Rectal smooth muscle tissue (tissue), 1 donor: ENCODE measurements at regions not wholly inside any gene's neighbourhood (a gene's known extent, or its start where the extent isn't known, plus 50 kb on each side); places are given as distances from the start of the nearest gene placed in this dataset.

ENCODE experiments used
- H3K27ac ChIP-seq: one replicate; pipeline ENCODE4 v1.7.0; 2013; ENCODE audit warnings: low read depth, low read length, inconsistent platforms
- H3K27me3 ChIP-seq: one replicate; pipeline ENCODE4 v1.7.0; 2013; ENCODE audit warnings: low read length; ENCODE audit not compliant: control insufficient read depth, insufficient read depth
- H3K36me3 ChIP-seq: one replicate; pipeline ENCODE4 v1.7.0; 2013; ENCODE audit warnings: low read length; ENCODE audit not compliant: control insufficient read depth, insufficient read depth
- H3K4me1 ChIP-seq: one replicate; pipeline ENCODE4 v1.7.0; 2013; ENCODE audit warnings: low read length; ENCODE audit not compliant: control insufficient read depth, insufficient read depth
- H3K4me3 ChIP-seq: one replicate; pipeline ENCODE4 v1.7.0; 2013; ENCODE audit warnings: low read length
- H3K9ac ChIP-seq: one replicate; pipeline ENCODE4 v1.7.0; 2013; ENCODE audit warnings: low read length

DNA sequence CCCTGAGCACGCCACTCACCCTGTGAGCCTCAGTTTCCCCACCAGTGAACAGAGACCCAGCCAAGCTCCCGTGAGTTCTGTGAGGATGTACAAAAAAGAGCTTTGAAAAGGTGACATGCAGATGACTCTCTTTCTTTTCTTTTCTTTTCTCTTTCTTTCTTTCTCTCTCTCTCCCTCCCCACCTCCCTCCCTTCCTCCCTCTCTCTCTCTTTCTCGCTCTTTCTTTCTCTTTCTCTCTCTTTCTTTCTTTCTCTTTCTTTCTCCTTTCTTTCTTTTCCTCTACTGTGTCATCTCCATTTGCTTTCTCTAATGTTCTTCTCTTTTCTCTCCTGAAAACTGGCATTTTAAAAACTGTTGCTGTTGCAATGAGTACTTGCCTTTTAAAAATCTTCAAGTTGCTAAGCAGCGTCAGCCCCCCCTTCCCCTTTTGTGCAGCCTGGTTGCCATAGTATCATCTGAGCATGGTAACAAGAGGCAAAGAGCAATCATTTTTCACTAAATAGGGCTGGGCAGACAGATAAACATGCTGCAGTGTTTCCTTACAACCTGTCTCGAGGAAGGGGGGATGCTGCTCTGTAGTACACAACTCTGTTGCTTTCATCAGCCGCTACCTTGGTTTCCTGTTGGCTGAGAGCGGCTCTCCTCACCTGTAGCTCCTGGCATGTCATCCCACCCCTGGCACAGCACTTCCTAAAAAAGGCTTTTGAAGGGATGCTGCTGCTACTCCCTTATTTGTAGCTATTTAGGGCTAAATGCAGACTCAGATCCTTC, 108.7 kb upstream of the MBNL2 start:
- Histone ChIP-seq H3K27me3 (no peaks in the 10 kb centered on the region), H3K27ac (peak overlapping the region; percentile 92), H3K4me3 (peak overlapping the region; percentile 9), H3K9ac (no peak overlapping the region), H3K4me1 (peaks cover 61% of the 10 kb centered on the region), H3K36me3 (no peaks in the 10 kb centered on the region)

DNA sequence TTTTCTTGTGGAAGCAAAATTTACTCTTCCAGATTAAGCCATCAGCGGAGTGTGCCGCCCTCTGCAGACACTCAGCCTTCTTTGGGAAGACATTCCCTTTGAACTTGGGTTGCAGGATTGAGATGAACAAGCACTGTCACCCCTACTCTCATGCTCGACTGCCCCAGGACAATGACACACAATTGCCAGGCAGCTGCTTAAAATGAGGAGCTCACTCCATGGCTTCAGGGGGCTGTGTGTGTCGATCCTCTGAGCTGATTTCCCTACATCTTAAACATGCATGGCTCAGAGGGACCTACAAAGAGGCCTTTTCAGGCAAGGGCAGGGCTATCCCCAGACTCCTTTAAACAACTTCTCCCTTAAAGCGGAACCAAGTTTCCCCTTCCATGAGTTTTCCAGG, 107.5 kb upstream of the MBNL2 start:
- Histone ChIP-seq H3K36me3 (no peaks in the 10 kb centered on the region), H3K27ac (peak overlapping the region; percentile 92), H3K27me3 (no peaks in the 10 kb centered on the region), H3K4me3 (no peak overlapping the region), H3K9ac (no peak overlapping the region), H3K4me1 (peaks cover 59% of the 10 kb centered on the region)

DNA sequence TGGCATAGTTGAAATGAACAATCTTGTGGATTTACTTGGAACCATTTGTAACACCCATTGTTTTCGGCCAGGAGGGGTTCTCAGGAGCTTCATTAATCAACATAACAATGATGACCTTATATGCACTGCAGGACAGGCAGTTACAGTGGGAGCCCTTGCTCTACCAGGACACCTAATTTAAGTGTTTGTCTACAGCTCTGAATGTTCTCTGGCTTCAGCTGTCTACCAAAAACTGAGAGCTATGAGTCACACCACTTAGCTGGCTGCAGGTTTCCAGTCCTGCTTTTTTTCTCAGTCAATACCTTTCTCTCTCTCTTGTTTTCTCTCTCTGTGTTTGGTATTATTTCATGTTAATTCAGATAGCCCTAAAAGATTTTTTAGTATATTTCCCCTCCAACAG, 105.4 kb upstream of the MBNL2 start:
- Histone ChIP-seq H3K36me3 (no peaks in the 10 kb centered on the region), H3K27me3 (no peaks in the 10 kb centered on the region), H3K4me1 (peaks cover 53% of the 10 kb centered on the region), H3K9ac (no peak overlapping the region), H3K4me3 (no peak overlapping the region), H3K27ac (peak overlapping the region; percentile 92)

DNA sequence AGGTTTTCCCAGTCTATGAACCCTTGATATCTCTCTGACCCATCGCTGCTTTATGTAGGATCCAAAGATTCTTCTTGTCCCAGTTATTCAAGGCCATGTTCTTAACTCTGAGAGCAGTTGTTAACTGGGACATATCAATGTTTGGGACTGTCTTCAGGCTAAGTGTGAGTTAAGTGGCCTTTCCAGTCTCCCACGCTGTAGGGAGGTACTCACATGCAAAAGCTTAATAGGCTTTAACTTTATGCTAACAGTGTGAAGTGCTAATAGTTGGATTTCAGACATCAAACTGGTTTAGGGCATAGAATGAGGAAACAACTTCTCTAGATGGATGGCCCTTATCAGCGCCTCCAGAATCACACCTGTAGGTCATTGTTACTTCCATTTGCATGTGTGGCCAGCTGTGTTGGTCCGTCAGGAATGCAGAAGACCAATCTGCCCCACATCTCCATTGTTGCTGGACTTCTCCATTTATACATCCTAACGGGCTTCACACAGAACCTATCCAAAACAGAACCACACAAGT, 104.7 kb upstream of the MBNL2 start:
- peak overlapping the region; percentile 72 for H3K27ac ChIP-seq

DNA sequence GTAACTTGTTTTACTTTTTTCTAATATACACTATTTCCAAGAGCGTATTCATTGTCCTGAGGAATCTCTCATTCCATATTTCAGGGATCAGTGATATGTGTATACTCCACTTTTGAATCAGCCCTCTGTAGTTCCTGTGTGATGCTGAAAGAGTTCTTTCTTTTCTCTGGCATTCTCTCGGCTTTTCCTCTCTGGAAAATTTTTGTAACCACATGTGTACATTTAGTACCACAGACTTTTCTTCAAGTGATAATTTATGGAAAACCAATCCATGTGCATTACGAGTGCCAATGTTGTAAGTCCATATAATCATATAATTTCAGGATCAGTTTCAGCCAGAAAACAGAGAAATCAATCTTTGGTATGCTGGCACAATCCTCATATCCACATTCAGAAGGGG, 102.2 kb upstream of the MBNL2 start:
- no peaks in the 10 kb centered on the region for H3K36me3 ChIP-seq

More for the DNA sequence above, 104.7 kb upstream of the MBNL2 start:
- no peak overlapping the region for H3K4me3 ChIP-seq
- no peaks in the 10 kb centered on the region for H3K36me3 ChIP-seq
- no peaks in the 10 kb centered on the region for H3K27me3 ChIP-seq
- H3K4me1 ChIP-seq: peaks cover 48% of the 10 kb centered on the region
- no peak overlapping the region for H3K9ac ChIP-seq

DNA sequence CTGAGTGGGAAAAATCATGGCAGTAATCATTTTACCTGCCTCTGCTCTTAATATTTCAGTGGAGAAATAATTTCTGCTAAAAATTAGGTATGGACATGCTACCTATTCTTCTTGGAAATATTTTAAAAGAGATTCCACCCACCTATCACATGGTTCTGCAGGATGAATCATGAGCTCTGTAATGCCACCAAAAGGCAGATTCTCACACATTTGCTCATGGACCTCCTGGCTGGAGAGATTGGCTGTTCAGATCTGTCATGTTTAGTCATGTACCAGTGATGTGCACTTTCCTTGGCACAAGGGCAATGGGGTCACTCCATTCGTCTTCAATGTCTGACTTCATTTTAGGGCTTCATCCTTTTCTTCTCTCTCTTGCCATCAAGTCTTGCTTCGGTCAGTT, 101.8 kb upstream of the MBNL2 start:
- Histone ChIP-seq H3K36me3 (no peaks in the 10 kb centered on the region), H3K9ac (no peak overlapping the region), H3K27ac (no peak overlapping the region), H3K4me3 (no peak overlapping the region), H3K4me1 (peaks cover 44% of the 10 kb centered on the region), H3K27me3 (no peaks in the 10 kb centered on the region)

More for the DNA sequence above, 102.2 kb upstream of the MBNL2 start:
- Histone ChIP-seq H3K4me1 (peaks cover 44% of the 10 kb centered on the region), H3K9ac (no peak overlapping the region), H3K4me3 (no peak overlapping the region), H3K27me3 (no peaks in the 10 kb centered on the region), H3K27ac (no peak overlapping the region)

DNA sequence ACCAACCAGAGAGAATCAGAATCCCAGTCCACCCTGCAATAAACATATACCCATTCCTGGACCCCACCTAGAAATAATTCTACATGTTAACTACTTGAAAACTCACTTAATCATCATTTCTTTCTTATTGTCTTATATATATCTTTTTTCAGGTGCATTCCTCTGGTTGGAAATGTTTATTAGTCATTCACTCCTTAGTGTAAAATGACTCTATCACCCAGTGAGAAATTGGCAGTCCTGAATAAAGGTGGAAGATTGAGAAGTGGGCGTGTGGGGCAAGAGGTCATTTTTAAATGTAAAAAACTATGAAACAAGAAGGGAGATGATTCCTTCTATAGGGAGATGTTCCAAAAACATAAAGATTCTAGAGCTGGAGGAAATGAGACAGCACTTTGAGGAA, 101.2 kb upstream of the MBNL2 start:
- no peaks in the 10 kb centered on the region for H3K27me3 ChIP-seq
- H3K4me3 ChIP-seq: no peak overlapping the region
- no peaks in the 10 kb centered on the region for H3K36me3 ChIP-seq
- H3K4me1 ChIP-seq: peaks cover 48% of the 10 kb centered on the region
- no peak overlapping the region for H3K9ac ChIP-seq
- H3K27ac ChIP-seq: no peak overlapping the region

DNA sequence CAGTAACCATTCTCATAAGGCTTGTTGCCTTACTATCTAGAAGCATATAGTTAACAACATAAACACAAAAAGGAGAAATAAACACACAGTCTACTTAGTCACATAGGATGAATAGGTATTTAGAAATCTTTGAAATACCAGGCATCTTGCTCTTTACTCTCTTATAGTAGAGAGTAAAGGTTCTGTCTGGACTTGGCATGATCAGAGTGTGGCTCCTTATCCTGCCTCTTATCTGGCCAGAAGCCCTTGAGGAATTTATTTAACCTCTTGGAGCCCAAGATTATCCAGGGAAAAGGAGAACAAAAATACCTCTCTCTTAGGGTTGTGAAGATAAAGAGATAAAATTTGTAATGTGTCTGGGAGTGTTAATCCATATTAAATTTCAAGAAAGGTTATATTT, 100.2 kb upstream of the MBNL2 start:
- Histone ChIP-seq H3K9ac (no peak overlapping the region), H3K27ac (no peak overlapping the region), H3K4me3 (no peak overlapping the region), H3K27me3 (no peaks in the 10 kb centered on the region), H3K36me3 (no peaks in the 10 kb centered on the region), H3K4me1 (peaks cover 45% of the 10 kb centered on the region)

DNA sequence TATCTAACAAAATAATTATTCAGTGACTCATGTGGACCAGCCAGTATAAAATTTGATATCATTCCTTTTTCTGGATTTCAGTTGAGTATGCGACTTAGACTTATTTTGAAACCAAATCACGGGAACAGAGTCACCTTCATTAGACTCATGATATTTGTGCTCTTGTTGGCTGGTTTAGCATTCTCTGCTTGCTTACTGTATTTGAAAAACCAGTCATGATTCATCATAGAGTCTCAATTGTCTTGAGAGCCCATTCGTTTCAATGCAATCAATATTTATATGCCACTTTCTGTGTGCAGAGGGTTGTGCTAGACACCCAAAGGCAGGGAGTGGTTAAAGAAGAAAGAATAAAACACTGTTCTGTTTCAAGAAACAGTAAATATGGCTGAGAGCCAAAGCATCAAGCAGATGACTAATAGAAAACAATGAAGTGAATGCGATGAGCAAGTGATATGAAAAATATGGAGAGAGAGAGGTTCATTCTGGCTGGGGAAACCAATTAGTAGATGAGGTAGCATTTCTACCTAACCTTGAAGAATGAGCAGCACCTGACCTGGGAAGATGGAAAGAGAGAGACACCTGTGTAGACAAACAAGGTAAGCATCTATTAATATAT, 99.6 kb upstream of the MBNL2 start:
- Histone ChIP-seq H3K27ac (no peak overlapping the region), H3K9ac (no peak overlapping the region), H3K27me3 (no peaks in the 10 kb centered on the region), H3K4me3 (no peak overlapping the region), H3K36me3 (no peaks in the 10 kb centered on the region), H3K4me1 (peaks cover 41% of the 10 kb centered on the region)

DNA sequence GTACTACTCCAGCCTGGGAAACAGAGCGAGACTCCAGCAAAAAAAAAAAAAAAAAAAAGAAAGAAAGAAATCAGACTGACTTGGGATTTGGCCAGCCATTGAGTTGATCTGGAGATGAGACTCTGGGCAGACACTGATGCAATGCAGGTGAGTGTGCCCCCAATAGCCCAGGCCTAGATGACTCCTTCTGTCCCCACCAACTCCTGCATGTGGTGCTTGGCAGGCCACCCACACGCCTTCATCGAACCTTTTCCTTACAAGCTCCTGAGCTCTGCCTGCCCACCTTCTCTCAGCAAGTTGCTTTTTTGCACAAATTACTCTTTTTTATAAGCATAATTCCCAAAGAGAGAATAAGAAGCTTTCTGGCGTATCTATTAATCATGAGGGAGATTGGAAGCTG, 97.9 kb upstream of the MBNL2 start:
- no peak overlapping the region for H3K9ac ChIP-seq
- no peaks in the 10 kb centered on the region for H3K27me3 ChIP-seq
- no peaks in the 10 kb centered on the region for H3K36me3 ChIP-seq
- H3K27ac ChIP-seq: no peak overlapping the region
- no peak overlapping the region for H3K4me3 ChIP-seq
- H3K4me1 ChIP-seq: peaks cover 33% of the 10 kb centered on the region

DNA sequence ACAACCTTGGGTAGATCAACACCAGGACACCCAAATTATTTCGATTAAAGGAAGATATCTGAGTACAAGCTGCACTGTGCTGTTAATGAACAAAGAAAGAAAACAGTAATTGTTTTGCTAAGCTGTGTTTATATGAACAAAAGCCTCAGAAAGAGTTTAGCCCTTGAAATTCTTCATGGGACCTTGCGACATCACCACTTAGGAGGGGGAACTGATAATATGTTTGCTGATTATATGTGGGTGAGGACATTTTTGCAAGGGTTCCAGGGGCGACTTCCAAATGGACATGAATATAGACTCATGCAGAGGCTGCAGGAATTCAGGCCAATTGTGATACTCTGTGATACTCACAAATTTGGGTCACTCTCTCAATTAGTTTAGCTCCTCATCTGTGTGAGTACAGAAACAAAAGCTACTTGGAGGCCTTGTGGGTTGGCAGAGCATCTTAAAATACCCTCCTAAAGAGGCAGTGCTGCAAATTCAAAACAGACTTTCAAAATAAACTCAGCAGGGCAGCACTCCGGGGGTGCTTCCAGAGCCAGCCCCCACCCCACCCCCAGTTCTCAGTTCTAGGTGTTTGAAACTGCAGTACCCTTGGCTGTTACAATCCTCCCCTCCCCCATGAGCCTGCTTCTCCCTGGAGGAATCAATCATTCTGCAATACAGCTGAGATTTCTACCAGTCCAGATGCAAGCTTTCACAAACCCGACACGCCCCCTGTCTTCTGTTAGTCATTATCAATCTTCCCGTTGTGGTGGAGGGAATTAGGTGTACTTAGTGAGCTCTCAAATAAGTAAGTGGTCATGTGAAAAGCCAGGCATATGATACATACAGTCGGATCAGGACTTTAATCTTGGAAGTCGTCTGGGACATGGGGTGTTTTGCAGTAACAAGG, 97.0 kb upstream of the MBNL2 start:
- no peaks in the 10 kb centered on the region for H3K36me3 ChIP-seq
- no peaks in the 10 kb centered on the region for H3K27me3 ChIP-seq
- H3K4me3 ChIP-seq: peak overlapping the region; percentile 17
- H3K9ac ChIP-seq: no peak overlapping the region
- peaks cover 33% of the 10 kb centered on the region for H3K4me1 ChIP-seq
- peak overlapping the region; percentile 6 for H3K27ac ChIP-seq
